Astrocyte of the cerebellum (primary cell): ENCODE measurements at regions not wholly inside any gene's neighbourhood (a gene's known extent, or its start where the extent isn't known, plus 50 kb on each side); places are given as distances from the start of the nearest gene placed in this dataset.

ENCODE experiments used
- DNase-seq: peaks from one replicate; pipeline ENCODE4 v3.0.0-alpha.2; 2011; ENCODE audit warnings: low read depth
- H3K4me3 ChIP-seq: 2 replicates; pipeline ENCODE4 v1.5.1; 2011; ENCODE audit warnings: mild to moderate bottlenecking, low read depth, low read length, moderate library complexity
- in situ Hi-C: cut with HindIII; loops from 2 replicates; pipeline ENCODE4 v1.10.0; 2017; ENCODE audit warnings: low sequenced_read_pairs
- TF ChIP-seq, protein P1 (sequence below): IDR thresholded peaks from 2 replicates; pipeline ENCODE4 v1.5.1; 2012; ENCODE audit warnings: low read length, low read depth, moderate library complexity, mild to moderate bottlenecking; ENCODE audit errors: missing control alignments

DNA sequence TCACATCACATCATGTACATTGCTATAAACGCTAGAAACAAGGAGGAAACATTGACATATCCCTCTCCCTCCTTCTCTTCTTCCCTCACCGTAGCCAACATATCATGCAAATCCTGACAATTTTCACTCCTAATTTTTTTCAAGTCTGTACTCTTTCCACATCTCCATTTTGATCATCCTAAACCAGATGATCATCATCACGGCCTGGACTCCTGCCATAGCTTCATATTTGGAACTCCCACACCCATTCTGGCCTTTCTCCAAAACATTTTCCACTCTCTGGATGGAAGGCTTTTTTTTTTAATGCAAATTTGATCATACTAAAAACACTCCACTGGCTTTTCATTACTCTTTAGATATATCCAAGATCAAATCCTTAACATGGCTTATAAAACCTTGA, 248.0 kb upstream of the CNTN3 start:
- in situ Hi-C loops, result no loop called here
- TF ChIP-seq, protein P1, sequence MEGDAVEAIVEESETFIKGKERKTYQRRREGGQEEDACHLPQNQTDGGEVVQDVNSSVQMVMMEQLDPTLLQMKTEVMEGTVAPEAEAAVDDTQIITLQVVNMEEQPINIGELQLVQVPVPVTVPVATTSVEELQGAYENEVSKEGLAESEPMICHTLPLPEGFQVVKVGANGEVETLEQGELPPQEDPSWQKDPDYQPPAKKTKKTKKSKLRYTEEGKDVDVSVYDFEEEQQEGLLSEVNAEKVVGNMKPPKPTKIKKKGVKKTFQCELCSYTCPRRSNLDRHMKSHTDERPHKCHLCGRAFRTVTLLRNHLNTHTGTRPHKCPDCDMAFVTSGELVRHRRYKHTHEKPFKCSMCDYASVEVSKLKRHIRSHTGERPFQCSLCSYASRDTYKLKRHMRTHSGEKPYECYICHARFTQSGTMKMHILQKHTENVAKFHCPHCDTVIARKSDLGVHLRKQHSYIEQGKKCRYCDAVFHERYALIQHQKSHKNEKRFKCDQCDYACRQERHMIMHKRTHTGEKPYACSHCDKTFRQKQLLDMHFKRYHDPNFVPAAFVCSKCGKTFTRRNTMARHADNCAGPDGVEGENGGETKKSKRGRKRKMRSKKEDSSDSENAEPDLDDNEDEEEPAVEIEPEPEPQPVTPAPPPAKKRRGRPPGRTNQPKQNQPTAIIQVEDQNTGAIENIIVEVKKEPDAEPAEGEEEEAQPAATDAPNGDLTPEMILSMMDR, result no peak
- DNase-seq, result no peak
- no peak overlapping the region for H3K4me3 ChIP-seq

DNA sequence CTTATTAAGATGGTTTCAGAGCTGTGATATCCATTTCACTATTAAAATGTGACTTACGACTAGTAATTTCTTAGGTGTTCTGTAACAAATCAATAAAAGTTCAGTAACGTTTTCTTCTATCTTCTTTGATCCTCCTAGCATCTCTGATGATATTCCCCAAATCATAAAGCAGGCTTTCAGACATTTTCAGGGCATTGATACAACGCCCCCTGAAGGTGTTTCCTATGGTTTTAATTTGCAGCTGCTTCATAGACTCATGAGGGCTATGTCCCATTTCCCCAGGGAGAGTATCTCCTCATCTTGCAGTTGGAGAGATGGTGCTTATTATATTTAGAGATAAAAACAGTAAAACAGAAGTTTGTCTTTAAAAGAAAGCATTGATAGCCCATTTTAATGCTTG, 246.8 kb upstream of the CNTN3 start:
- no peak for DNase-seq
- TF ChIP-seq, protein P1, result no peak
- no peak overlapping the region for H3K4me3 ChIP-seq
- in situ Hi-C loops, result no loop called here

DNA sequence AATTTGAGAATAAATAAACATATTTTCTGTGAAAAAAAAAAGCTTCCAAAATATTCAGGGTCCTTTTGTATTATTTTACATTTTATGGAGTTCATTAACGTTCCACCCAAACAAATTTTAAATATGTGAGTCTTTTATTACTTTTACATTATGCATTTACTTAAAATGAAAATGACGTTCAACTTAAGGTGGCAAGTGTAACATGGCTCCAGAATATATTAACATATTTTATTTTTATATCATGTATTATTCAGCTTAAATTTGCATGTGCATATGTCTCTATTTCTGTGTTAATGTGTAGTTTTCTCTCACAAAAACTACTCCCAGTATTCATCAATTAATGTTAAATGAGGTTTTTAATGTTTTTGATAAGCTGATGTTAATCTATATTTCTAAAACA, 243.6 kb upstream of the CNTN3 start:
- no peak for DNase-seq
- no peak overlapping the region for H3K4me3 ChIP-seq
- in situ Hi-C loops, result no loop called here
- TF ChIP-seq, protein P1, result no peak

DNA sequence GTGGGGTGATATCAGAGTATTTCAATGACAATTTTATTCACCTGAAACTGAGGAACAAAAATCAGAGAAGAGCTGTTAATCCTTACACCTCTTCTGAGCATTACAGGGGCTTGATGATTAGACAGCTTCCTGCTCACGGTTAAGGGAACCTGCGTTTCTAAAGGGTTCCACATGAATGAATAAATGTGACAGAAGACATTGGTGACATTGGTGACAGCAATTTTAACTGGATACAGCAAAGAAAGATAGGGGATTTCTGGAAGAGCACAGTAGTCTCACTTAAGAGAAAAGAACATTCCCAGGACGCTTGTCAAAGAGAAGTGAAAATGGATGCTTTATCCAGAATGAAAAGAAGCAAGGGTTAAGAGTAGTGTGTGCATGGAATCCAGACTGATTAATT, 235.9 kb upstream of the CNTN3 start:
- TF ChIP-seq, protein P1, result no peak
- DNase-seq, result no peak
- H3K4me3 ChIP-seq, result no peak overlapping the region
- in situ Hi-C loops, result no loop called here

DNA sequence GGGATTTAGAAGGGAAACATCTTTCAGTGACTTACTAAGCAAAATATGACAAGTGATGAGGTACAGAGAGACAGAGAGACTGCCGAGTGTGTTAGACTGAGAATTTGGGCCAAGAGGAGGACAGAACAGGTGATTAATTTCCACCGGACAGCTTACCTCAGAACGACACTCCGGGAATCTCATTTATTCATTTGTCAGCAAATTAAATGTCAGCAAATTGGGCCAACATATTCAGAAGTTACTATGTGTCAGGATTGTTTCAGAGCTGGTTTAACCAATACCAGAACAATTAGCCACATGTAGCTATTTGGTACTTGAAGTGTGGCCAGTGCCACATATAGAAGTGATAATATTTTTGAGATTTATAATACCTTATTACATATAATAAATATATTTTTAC, 232.6 kb upstream of the CNTN3 start:
- no peak for DNase-seq
- H3K4me3 ChIP-seq, result no peak overlapping the region
- in situ Hi-C loops, result no loop called here
- TF ChIP-seq, protein P1, result no peak

DNA sequence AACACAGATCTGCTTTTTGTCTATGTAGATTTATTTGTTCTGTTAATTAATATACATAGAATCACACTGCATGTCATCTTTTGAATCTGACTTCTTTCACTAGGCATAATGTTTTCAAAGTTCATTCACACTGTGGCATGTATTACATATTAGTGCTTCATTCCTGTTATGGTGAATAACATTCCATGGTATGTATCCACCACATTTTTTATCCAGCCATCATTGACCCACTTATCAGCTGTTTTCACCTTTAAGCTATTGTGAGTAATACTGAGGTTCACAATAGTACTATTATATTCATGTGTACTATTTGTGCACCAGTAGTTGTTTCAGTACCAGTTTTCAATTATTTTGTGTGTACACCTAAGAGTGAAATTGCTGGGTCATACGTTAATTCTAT, 230.6 kb upstream of the CNTN3 start:
- H3K4me3 ChIP-seq, result no peak overlapping the region
- TF ChIP-seq, protein P1, result no peak
- in situ Hi-C loops, result no loop called here
- no peak for DNase-seq

DNA sequence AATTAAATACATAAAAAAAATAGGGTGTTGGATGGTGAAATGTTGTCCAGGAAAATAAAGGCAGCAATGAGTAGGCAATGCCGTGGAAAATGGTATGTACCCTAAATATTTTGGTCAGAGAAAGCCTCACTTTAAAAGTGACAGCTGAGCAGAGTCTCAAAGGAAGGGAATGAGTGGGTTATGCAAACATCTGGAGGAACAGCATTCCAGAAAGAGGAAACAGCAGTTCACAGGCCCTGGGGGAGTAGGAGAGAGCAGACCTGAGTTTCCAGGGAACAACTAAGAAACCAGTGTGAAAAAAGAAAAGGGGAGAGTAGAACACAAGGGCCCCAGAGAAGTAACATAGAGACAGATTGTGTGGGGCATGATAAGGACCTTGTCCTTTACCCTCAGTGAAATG, 230.0 kb upstream of the CNTN3 start:
- H3K4me3 ChIP-seq, result no peak overlapping the region
- TF ChIP-seq, protein P1, result no peak
- no peak for DNase-seq
- in situ Hi-C loops, result no loop called here
